GM18505 (cell line): ENCODE measurements at regions not wholly inside any gene's neighbourhood (a gene's known extent, or its start where the extent isn't known, plus 50 kb on each side); places are given as distances from the start of the nearest gene placed in this dataset.

Experiments
- ATAC-seq: cut with Tn5 transposase; IDR thresholded peaks from one replicate; pipeline ENCODE4 v1.9.1; 2021; ENCODE audit not compliant: unreplicated experiment
- POLR2A ChIP-seq: IDR thresholded peaks from 4 replicates; pipeline ENCODE4 v1.6.1; 2011; ENCODE audit warnings: borderline replicate concordance; ENCODE audit not compliant: insufficient read depth, insufficient read length; ENCODE audit errors: extremely low read depth

- ATAC-seq: no peak
- no peak for TF ChIP-seq POLR2A
Measured at GRCh38 chr6:159118924-159119323, 50.3 kb upstream of the FNDC1 start.

GRCh38 chr6:159117563-159117962 lies 51.6 kb upstream of the FNDC1 start:
- no peak for TF ChIP-seq POLR2A
- no peak for ATAC-seq

DNA sequence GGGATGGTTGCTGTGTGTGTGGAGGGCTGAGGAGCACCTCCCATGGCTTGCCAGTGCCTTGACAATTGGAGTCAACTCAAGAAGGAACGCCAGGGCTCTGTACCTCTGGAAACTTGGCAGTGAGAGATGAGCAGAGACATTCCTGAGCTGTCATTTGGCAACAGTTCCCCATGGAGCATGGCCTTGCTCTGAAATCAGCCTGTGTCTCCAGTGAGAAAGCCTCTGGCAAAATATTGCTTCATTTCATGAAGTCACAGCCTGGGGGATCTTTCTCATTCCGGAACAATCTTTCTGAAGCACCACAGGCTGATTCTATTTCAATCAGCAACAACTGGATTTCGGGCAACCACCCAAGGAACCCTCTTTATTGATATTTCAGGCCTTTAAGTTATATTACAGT lies 52.2 kb upstream of the FNDC1 start:
- no peak for ATAC-seq

GRCh38 chr6:159116343-159116742 lies 52.9 kb upstream of the FNDC1 start:
- peak; percentile 73 for ATAC-seq
- TF ChIP-seq POLR2A: no peak

More for the DNA sequence above, 52.2 kb upstream of the FNDC1 start:
- TF ChIP-seq POLR2A: no peak

GRCh38 chr6:159114569-159114968 lies 54.6 kb upstream of the FNDC1 start:
- no peak for ATAC-seq
- no peak for TF ChIP-seq POLR2A

- ATAC-seq: no peak
- no peak for TF ChIP-seq POLR2A
Measured at GRCh38 chr6:159113223-159113622, 56.0 kb upstream of the FNDC1 start.

DNA sequence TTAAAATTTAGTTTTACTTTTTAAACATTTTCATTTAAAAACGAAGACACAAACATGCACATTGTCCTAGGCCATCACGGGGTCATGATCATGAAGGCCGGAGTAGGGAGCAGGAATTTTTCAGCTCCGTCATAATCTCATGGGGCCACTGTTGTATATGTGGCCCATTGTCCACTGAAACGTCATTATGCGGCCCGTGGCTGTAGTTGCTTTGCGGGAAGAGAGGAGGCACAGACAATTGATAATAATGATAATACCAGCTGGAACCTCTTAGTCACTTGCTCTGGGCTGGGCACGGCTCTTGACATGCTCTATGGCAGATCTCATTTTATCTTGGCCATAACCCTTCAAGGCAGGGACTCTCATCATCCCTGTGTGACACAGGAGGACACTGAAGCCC lies 56.5 kb upstream of the FNDC1 start:
- TF ChIP-seq POLR2A: no peak
- no peak for ATAC-seq

DNA sequence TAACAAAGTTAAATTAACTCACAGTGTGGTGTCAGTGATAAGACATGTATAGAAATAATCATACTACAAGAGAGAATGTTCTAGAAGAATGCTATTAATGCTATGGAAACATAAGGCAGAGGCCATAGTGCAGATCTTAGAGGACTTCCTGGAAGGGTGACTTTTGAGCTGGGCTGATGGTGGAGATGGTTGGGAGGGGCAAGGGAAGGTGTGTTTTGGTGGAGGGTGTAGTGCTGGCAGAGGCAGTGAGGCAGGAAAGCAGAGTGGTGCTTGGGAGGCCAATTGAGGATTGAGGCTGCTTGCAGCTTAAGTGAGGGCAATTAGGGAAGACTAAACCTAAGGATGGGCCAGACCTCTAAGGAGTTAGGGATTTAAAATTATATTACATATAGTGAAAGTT lies 58.5 kb upstream of the FNDC1 start:
- no peak for TF ChIP-seq POLR2A
- ATAC-seq: no peak

GRCh38 chr6:159110013-159110412 lies 59.2 kb upstream of the FNDC1 start:
- no peak for ATAC-seq
- TF ChIP-seq POLR2A: no peak

DNA sequence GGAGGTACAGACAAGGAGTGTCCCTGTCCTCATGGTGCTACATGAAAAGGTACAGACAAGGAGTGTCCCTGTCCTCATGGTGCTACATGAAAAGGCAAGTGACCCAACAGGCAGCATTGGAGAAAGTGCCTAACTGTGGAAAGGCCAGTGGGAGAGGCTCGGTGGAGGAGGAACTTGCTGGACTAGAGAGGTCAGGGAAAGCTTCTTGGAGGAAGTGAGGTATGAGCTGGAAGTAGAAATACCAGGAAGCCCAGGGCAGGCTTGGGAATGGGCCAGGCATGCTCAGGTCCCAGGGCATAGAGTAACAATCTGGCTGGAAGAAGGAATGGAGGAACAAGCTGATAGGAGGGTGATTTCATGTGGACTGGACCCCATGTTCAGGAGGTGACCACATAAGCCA lies 59.8 kb upstream of the FNDC1 start:
- TF ChIP-seq POLR2A: no peak

DNA sequence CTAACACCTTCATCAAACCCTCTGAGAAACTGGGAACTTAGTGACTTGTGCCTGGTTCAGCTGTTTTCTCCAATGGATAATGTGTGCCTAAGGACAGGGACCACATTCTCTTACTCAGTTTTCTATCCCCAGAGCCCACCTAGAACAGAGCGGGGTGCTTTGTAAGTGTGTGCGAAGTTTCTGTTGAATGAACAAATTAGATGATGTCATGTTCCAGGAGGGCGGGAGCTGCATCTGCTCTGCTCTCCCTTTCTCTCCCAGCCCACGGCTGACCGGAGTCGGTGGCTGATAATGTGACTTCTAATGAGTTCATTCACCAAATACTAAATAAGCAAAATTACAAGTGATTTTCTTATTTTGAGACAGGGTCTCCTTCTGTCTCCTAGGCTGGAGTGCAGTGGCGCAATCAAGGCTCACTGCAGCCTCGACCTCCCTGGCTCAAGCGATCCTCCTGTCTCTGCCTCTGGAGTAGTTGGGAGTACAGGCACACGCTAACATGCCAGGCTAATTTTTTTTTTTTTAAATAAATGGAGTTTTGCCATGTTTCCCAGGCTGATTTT lies 60.7 kb upstream of the FNDC1 start:
- TF ChIP-seq POLR2A: no peak
- no peak for ATAC-seq

More for the DNA sequence above, 59.8 kb upstream of the FNDC1 start:
- ATAC-seq: no peak

DNA sequence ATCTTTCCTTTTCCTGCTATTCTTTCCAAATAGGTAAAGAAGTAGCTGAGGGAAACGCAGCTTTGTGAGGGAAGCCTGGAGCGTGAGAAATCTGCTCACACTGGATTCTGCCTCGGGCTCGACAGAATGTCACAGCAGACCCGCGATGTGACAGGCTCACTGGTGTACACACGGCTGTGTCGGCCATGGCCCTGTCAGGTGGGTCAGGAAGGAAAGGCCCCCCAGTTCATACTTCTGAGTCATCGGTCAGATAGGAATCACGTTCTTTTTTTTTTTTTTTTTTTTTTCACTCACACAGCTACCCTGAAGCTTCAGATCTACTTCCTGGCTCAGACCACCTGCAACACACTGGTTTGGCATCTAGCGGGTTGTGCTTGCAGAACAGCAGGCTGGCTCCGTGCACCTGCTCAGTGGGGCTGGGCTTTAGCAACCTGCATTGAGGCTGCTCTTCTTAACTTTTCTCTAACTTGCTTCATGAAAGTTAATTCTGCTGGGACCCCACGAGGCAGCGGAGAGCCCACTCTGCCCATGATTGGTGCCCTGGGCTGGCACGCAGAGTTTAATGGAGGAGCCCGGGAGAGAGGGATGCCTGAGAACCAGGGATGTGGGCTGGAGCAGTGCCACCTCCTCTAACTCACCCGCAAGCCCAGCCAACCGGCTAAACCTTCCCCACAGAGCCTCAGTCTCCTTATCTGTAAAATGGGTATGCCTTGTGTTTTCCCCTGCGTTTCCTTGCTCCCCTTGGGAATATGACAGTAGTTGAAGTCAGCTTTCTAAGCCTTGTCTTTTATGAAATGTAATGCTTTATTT lies 61.5 kb upstream of the FNDC1 start:
- no peak for TF ChIP-seq POLR2A
- peak; percentile 34 for ATAC-seq

DNA sequence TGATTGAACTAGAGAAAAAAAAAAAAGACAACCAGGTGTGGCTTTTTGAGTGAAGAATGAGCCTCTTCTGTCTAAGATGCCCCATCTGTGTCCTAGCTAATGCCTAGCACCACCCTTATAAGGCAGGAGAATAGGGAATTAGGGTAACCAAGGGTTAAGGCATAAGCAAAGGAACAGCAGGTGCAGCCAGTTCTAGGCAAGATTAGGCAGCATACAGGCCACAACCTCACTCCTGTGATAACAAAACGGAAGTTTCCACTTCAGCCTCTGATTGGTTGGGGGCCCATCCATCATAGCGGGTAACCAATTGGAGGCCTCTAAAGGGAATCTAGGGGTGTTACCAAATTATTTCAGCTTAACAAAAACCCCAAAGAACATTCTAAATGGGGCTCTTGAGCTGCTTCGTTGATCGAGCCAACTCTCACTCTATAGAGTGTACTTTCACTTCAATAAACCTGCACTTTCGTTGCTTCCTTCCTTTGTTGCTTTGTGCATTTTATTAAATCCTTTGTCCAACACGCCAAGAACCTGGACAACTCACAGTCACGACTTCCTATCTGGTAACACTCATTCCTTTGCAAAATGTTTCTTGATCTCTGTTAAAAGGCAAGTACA lies 61.9 kb upstream of the TAGAP start:
- peak; percentile 67 for ATAC-seq
- TF ChIP-seq POLR2A: peak; percentile 30

GRCh38 chr6:159105716-159106115 lies 60.9 kb upstream of the TAGAP start:
- no peak for TF ChIP-seq POLR2A
- ATAC-seq: no peak
